ENCODE measurements at regions not wholly inside any gene's neighbourhood (a gene's known extent, or its start where the extent isn't known, plus 50 kb on each side); places are given as distances from the start of the nearest gene placed in this dataset.

GRCh38 chr6:122859676-122860075 lies 70.6 kb downstream of the SMPDL3A start:
- no peak for DNase-seq (ENCODE audit: low read depth)
- no peak overlapping the region for H3K4me3 ChIP-seq (ENCODE audit: low read depth, low read length)
- TF ChIP-seq CTCF (conservative IDR thresholded peaks at IDR 0.05; ENCODE audit: low read depth, low read length), result no peak

- no peak overlapping the region for H3K4me3 ChIP-seq (ENCODE audit: low read depth, low read length)
- TF ChIP-seq CTCF (conservative IDR thresholded peaks at IDR 0.05; ENCODE audit: low read depth, low read length), result no peak
- no peak for DNase-seq (ENCODE audit: low read depth)
Observed at GRCh38 chr6:122861594-122861993, 72.5 kb downstream of the SMPDL3A start.

- TF ChIP-seq CTCF (conservative IDR thresholded peaks at IDR 0.05; ENCODE audit: low read depth, low read length), result no peak
- H3K4me3 ChIP-seq (ENCODE audit: low read depth, low read length), result no peak overlapping the region
- no peak for DNase-seq (ENCODE audit: low read depth)
Observed at GRCh38 chr6:122868137-122868536, 79.1 kb downstream of the SMPDL3A start.

GRCh38 chr6:122869437-122870024 lies 80.5 kb downstream of the SMPDL3A start:
- TF ChIP-seq CTCF (conservative IDR thresholded peaks at IDR 0.05; ENCODE audit: low read depth, low read length), result peak; percentile 95
- H3K4me3 ChIP-seq (ENCODE audit: low read depth, low read length), result no peak overlapping the region
- DNase-seq (ENCODE audit: low read depth), result peak; percentile 87

GRCh38 chr6:122871079-122871478 lies 82.0 kb downstream of the SMPDL3A start:
- DNase-seq (ENCODE audit: low read depth), result peak; percentile 39
- H3K4me3 ChIP-seq (ENCODE audit: low read depth, low read length), result no peak overlapping the region
- TF ChIP-seq CTCF (conservative IDR thresholded peaks at IDR 0.05; ENCODE audit: low read depth, low read length), result no peak

GRCh38 chr6:122872311-122872710 lies 83.3 kb downstream of the SMPDL3A start:
- no peak for TF ChIP-seq CTCF (conservative IDR thresholded peaks at IDR 0.05; ENCODE audit: low read depth, low read length)
- no peak overlapping the region for H3K4me3 ChIP-seq (ENCODE audit: low read depth, low read length)
- no peak for DNase-seq (ENCODE audit: low read depth)

GRCh38 chr6:122877302-122877701 lies 88.2 kb downstream of the SMPDL3A start:
- no peak overlapping the region for H3K4me3 ChIP-seq (ENCODE audit: low read depth, low read length)
- no peak for TF ChIP-seq CTCF (conservative IDR thresholded peaks at IDR 0.05; ENCODE audit: low read depth, low read length)
- no peak for DNase-seq (ENCODE audit: low read depth)

All from choroid plexus epithelial cell (primary cell).